HG02798 (cell line): ENCODE measurements at regions not wholly inside any gene's neighbourhood (a gene's known extent, or its start where the extent isn't known, plus 50 kb on each side); places are given as distances from the start of the nearest gene placed in this dataset.
"Not testable (repeated sequence)": the region's sequence is repeated elsewhere in the genome, so short reads cannot be mapped to it uniquely, and the experiment has no call there.

Experiments used
- ATAC-seq: cut with Tn5 transposase; IDR thresholded peaks from one replicate; pipeline ENCODE4 v1.9.1; 2021; ENCODE audit warnings: mild to moderate bottlenecking; ENCODE audit not compliant: unreplicated experiment, poor library complexity

DNA sequence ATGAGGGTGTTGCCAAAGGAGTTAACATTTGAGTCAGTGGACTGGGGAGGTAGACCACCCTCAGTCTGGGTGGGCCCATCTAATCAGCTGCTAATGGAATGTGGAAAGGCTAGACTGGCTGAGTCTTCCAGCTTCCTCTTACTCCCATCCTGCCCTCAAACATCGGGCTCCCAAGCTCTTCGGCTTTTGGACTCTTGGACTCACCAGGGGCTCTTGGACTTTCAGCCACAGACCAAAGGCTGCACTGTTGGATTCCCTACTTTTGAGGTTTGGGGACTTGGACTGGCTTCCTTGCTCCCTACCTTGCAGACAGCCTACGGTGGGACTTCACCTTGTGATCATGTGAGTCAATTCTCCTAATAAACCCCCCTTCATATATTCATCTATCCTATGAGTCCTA lies 276.6 kb upstream of the DIO3 start:
- no peak for ATAC-seq

DNA sequence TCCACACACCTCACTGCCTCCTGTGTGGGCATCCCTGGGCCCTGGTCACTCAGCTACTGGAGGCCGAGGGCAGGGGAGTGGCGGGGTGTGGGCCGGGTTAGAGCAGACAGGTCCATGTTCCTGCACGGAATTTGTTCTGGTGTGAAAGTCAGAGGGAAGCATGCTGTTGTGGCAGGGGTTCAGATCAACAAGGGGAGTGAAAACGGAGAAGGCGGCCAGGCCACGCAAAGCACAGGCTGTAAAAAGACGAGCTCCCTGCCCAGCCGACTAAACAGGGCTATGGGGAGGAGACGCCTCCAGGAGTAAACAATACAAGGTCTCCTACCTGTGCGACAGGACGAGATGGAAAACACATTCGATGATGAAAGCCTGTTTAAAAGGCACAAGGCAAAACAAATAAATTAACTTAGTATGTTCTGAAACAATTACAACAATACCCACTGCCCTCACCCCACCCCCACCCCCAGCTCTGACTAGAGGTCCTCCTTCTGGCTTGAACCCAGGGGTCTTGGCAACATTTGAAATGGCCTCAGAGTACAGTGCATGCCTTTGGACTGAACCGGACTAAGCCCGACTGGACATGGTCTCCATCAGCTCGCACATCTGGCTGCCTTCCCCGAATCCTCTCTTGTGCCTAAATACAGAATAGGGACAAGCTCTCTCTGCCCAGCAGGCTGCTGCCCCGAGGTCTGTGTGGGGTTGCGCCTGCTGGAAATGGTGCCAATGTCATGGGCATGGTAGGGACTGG lies 274.9 kb upstream of the DIO3 start:
- no peak for ATAC-seq

- ATAC-seq, result no peak
Observed at GRCh38 chr14:101288436-101289229, 272.7 kb upstream of the DIO3 start.

DNA sequence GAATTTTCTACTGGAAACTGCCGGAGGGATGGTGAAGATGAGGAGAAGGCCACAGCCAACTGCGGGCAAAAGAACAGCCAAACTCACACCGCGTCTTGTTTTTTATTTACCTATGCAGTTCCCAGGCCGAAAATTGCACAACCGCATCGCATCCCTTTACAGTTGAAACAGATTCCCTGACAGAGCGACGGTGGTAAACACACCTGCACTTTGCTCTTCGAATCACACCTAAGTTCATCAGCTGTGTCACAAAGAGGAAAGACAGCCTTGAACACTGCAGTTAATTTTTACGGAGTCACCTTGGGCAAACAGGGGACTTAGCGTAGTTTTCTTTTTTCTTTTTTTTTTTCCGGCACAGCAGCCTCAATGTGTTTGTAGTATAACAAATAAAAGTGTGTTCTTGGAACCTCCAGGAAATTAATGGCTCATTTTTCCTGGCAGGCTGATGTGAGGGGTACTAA lies 272.0 kb upstream of the DIO3 start:
- ATAC-seq, result no peak

- no peak for ATAC-seq
Observed at GRCh38 chr14:101289911-101290310, 271.4 kb upstream of the DIO3 start.

- ATAC-seq, result no peak
Observed at GRCh38 chr14:101290611-101291010, 270.7 kb upstream of the DIO3 start.

- ATAC-seq, result no peak
Observed at GRCh38 chr14:101291390-101291789, 269.9 kb upstream of the DIO3 start.

DNA sequence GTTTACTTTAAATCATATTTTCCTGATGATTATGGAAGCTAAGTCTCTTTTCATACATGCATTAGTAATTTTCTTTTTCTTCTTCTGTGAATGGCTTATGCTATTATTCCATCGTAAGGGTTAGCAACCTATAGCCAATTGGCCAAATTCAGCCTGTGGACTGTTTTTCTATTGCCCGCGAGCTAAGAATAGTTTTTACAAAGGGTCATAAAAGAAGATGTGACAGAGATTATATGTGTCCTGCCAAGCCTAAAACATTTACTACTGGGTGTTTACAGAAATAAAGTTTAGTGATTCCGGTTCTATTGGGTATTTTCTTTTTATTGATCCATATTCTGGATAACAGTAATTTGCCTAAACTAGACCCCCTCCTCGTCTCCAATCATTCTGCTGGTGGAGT lies 268.8 kb upstream of the DIO3 start:
- ATAC-seq, result no peak

DNA sequence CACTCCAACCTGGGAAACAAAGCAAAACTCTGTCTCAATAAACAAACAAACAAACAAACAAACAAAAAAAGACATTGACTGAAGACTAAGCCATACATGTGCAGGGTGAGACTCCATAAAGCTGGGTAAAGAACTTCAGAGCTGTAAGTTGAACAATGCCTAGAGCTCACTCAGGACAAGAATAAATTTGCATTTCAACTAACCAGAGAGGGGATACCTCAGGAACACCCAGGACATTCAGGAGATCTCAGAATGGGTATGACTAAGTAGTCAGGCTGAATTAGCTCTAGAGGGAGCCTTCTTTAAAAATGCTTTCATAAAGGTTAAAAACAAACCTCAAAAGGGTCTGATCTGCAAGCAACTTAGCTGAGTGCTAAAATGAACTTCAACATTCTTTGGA lies 267.7 kb upstream of the DIO3 start:
- ATAC-seq, result no peak

DNA sequence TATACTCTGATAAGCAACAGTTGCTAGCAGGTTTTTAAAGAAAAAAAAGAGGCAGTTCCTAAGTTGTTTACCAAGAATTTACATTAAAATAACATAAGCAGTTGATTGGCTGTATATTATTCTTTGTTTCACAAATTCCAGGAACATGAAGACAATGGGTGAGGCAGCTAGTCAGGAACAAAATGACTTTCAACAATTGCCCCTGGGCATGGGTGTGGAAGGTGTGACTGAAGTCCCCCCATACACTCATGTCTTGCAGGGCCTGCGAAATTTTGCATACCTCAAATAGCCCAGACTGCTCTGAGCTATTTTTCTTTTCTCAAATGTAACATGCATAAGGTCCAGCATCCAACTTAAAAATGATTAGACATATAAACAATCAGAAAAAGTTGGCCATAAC lies 267.2 kb upstream of the DIO3 start:
- ATAC-seq, result no peak

DNA sequence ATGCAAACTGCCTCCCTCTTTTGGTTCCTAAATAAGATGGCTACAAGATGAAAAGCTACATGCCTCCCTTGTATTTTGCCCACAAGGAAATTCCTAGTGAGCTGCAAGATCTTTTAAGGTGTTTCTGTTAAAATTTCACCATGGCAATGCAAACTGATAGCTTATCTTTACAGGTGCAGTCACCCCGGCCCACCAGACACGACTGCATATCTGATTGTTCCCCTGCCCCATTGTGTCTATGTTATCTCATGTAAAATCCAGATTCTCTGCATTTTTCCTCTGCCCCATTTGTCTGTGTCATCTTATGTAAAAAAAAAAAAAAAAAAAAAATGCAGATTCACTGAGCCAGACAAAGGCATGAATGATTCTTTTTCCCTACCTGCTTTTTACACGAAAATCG lies 261.5 kb upstream of the DIO3 start:
- not testable (repeated sequence) for ATAC-seq

- ATAC-seq, result no peak
Observed at GRCh38 chr14:101301011-101301410, 260.3 kb upstream of the DIO3 start.

- not testable (repeated sequence) for ATAC-seq
Observed at GRCh38 chr14:101307162-101307561, 254.1 kb upstream of the DIO3 start.

- not testable (repeated sequence) for ATAC-seq
Observed at GRCh38 chr14:101311186-101311585, 250.1 kb upstream of the DIO3 start.

- no peak for ATAC-seq
Observed at GRCh38 chr14:101313268-101313667, 248.0 kb upstream of the DIO3 start.

DNA sequence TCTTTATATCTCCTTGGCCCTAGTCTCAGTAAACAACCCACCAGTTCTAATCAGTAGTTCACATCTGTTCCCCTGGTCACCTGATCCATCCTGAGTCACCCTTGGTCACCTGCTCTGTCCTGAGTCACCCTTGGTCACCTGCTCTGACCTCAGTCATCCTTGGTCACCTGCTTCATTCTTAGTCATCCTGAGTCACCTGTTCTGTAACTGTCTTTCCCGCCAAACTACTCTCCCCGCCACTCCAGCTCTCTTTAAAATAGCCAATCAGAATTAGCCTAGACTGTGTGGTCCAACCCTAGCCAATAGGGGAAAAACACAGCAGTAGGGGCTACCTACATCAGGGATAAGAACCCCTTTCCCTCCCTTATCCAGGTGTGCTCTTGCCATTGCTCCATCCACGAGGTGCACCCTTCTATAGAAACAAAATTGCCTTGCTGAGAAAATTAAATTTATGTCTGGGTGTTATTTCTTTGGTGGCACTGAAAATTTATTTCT lies 245.4 kb upstream of the DIO3 start:
- ATAC-seq, result no peak

DNA sequence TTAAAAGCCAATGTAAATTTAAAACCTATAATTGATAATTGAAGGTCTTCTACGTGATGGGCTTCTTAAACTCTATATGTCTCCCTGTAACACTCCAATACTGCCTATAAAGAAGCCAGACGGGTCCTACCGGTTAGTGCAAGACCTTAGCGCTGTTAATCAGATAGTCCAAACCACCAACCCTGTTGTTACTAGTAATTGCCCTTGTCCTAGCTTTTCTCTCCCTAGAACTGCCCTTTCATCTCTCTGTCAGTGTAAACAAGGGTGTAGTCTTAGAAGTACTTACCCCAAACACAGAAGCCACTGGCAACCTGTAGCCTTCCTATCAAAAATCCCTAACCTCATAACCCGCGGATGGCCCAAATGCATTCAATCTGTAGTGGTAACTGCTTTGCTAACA lies 243.0 kb upstream of the DIO3 start:
- ATAC-seq, result no peak

GRCh38 chr14:101320396-101320795 lies 240.9 kb upstream of the DIO3 start:
- ATAC-seq, result no peak

- ATAC-seq, result no peak
Observed at GRCh38 chr14:101322223-101322622, 239.1 kb upstream of the DIO3 start.

DNA sequence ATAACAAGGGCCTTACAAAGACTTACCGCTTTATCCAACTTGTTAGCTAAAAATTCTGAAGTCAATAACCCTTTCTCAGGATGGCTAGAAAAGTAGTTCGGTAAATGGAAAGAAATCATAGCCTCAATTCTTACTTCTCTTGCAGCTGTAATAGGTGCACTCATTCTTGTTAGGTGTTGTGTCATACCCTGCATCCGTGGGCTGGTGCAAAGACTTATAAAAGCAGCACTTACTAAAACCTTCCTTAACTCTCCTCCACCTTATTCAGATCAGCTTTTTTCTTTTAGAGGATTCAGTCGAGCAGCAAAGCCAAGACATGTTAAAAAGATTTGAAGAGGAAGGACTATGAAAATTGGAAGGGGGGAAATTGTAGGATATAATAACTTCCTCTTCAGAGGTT lies 238.2 kb upstream of the DIO3 start:
- no peak for ATAC-seq

DNA sequence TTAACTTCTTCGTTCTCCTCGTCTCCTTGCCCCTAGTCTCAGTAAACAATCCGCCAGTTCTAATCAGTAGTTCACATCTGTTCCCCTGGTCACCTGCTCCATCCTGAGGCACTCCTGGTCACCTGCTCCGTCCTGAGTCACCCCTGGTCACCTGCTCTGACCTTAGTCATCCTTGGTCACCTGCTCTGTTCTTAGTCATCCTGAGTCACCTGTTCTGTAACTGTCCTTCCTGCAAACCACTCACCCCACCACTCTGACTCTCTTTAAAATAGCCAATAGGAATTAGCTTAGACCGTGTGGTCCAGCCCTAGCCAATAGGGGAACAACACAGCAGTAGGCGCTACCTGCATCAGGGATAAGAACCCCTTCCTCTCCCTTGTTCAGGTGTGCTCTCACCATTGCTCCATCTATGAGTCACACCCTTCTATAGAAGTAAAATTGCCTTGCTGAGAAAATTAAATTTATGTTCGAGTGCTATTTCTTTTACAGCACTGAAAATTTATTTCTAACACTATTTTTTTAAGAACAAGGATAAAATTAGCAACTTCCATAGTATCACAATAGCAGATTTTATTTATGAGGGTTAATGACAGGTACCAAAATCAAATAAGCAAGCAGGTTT lies 237.6 kb upstream of the DIO3 start:
- not testable (repeated sequence) for ATAC-seq
